ENCODE measurements at regions not wholly inside any gene's neighbourhood (a gene's known extent, or its start where the extent isn't known, plus 50 kb on each side); places are given as distances from the start of the nearest gene placed in this dataset.

GRCh38 chr2:81937944-81938343 is 1633.4 kb upstream of the LRRTM1 start:
- TF ChIP-seq GATA2 (IDR thresholded peaks at IDR 0.05; ENCODE audit: low read depth, low read length) (no peak), GATA3 (IDR thresholded peaks at IDR 0.05; ENCODE audit: low read depth, low read length) (no peak)

All from SH-SY5Y (cell line).